ENCODE measurements at regions not wholly inside any gene's neighbourhood (a gene's known extent, or its start where the extent isn't known, plus 50 kb on each side); places are given as distances from the start of the nearest gene placed in this dataset.
"Not testable (repeated sequence)": the region's sequence is repeated elsewhere in the genome, so short reads cannot be mapped to it uniquely, and the experiment has no call there.

DNA sequence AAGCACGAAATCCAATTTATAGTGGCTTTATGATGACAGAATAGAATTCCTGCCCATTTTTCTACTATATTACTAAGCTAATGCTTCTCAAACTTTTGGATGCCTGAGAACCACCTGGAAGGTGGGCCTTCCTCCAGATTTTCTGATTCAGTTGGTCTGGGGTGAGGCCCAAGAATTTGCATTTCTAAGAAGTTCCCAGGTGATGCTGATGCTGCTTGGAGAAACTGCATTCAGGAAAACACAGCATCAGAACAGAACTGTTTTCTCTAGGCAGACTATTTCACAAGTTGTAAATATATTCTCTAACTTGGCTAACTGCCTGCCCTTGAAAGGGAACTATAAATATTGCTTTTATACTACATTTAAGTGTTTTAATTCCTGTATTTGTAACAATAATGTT lies 644.9 kb upstream of the DPPA4 start:
- DNase-seq (ENCODE audit: low read depth in 4 of 4, low spot score in 3 of 4) = peak in 1 of 4 donors; percentile 3

GRCh38 chr3:109984976-109985375 lies 647.6 kb upstream of the DPPA4 start:
- DNase-seq (ENCODE audit: low read depth in 4 of 4, low spot score in 3 of 4) = no peak

- no peak for DNase-seq (ENCODE audit: low read depth in 4 of 4, low spot score in 3 of 4)
Observed at GRCh38 chr3:109985943-109986555, 648.7 kb upstream of the DPPA4 start.

- DNase-seq (ENCODE audit: low read depth in 4 of 4, low spot score in 3 of 4) = no peak
Observed at GRCh38 chr3:109994853-109995252, 657.5 kb upstream of the DPPA4 start.

DNA sequence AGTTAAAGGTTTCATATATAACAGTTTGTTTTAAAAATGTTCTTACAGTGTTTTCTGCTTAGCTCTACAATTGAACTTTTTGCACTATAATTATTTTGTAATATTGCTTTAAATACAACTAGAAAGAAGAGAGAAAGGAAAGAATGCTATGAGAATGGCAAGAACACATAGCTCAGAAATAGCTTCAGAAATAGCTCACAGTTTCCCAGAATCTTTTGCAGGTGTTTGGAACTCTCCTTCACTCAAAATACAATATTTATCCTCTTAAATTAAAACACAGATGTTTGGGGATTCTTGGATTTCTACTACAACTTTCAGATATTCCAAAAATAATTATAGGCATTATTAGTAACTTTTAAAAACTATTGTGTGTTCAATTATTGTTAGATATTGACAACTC lies 658.0 kb upstream of the DPPA4 start:
- no peak for DNase-seq (ENCODE audit: low read depth in 4 of 4, low spot score in 3 of 4)

- not testable (repeated sequence) for DNase-seq (ENCODE audit: low read depth in 4 of 4, low spot score in 3 of 4)
Observed at GRCh38 chr3:110001905-110002304, 664.6 kb upstream of the DPPA4 start.

GRCh38 chr3:110006913-110007312 lies 669.6 kb upstream of the DPPA4 start:
- DNase-seq (ENCODE audit: low read depth in 4 of 4, low spot score in 3 of 4) = no peak

DNA sequence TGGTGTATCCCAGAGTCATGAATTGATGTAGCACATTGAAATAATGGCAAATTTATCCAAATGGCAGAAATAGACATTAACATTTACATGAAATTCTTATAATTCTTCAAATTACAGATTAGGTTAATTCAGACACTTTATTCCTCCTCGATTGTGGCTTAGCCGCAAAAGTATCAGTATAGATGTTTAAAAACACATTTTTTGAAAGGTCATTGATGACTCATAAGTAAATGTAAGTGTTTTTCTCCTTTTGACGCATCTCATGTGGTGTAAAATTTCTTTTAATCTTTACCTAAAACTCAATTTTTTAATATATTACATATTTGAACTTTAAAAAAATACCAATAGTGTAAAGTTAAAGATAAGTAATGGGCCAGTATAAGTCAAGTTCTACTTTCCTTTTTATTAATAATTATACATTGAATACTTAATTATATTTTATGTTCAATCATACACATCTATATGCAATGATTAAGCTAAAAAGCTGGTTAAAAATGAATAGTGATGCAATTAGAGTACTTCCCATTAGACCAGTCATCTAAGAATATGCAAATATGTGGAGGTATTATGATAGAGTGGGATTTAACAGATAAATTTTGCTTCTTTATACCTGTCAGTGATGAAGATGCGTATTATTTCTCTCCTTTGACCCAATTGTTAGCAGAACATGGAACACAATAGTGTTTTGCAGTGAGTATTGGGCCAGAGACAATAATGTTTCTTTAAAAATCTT lies 678.1 kb upstream of the DPPA4 start:
- no peak for DNase-seq (ENCODE audit: low read depth in 4 of 4, low spot score in 3 of 4)

- no peak for DNase-seq (ENCODE audit: low read depth in 4 of 4, low spot score in 3 of 4)
Observed at GRCh38 chr3:110016235-110016815, 679.0 kb upstream of the DPPA4 start.

- DNase-seq (ENCODE audit: low read depth in 4 of 4, low spot score in 3 of 4) = no peak
Observed at GRCh38 chr3:110017304-110017703, 680.0 kb upstream of the DPPA4 start.

GRCh38 chr3:110021659-110022058 lies 684.3 kb upstream of the DPPA4 start:
- no peak for DNase-seq (ENCODE audit: low read depth in 4 of 4, low spot score in 3 of 4)

GRCh38 chr3:110023022-110023421 lies 685.7 kb upstream of the DPPA4 start:
- DNase-seq (ENCODE audit: low read depth in 4 of 4, low spot score in 3 of 4) = not testable (repeated sequence)

GRCh38 chr3:110026421-110026820 lies 689.1 kb upstream of the DPPA4 start:
- no peak for DNase-seq (ENCODE audit: low read depth in 4 of 4, low spot score in 3 of 4)

DNA sequence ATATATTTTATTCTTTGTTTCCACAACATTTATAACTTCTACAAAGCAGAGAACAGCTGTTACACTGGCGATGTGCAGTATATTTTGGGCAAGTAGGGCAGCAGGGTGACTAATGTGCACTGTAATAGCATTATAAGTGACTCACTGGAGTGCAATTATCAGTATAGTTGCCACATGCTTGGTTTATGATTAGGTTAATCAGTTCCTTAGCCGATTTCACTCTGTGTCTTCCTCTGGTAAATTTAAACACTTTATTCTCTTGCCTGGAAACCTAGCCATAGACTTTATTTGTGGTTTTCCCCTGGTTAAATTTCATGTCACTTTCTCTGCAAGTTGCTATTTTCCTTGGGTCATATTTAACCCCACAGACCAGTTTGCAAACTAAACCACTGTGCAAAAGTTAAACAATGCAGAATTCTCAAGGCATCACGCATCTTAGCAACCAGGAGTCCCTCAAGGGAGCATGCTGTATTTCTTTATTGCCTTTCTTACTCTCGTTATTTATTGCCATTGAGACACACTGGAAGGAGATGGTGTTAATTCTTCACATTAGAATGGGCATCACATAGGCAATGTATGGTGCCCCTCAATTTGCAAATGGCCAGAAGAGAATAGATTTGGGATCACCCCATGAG lies 690.2 kb upstream of the DPPA4 start:
- DNase-seq (ENCODE audit: low read depth in 4 of 4, low spot score in 3 of 4) = no peak

- no peak for DNase-seq (ENCODE audit: low read depth in 4 of 4, low spot score in 3 of 4)
Observed at GRCh38 chr3:110031975-110032374, 694.6 kb upstream of the DPPA4 start.

DNA sequence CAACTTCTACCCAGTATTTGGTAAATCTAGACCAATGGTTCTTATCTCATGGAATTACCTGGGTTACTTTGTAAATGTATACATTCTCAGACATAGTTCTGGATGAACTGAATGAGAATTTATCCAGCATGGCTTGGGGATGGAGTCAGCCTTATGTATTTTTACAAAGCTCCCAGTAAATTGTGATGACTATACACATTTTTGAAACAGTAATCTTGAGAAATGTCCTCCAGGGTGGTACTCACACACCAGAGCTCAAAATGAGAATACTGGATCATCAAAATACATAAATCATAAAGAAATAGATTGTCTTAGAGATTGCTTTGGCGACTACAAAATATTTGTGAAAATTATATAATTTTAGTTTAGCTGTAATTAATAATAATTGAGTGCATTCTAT lies 722.1 kb upstream of the DPPA4 start:
- no peak for DNase-seq (ENCODE audit: low read depth in 4 of 4, low spot score in 3 of 4)

- DNase-seq (ENCODE audit: low read depth in 4 of 4, low spot score in 3 of 4) = no peak
Observed at GRCh38 chr3:110062716-110063115, 725.4 kb upstream of the DPPA4 start.

DNA sequence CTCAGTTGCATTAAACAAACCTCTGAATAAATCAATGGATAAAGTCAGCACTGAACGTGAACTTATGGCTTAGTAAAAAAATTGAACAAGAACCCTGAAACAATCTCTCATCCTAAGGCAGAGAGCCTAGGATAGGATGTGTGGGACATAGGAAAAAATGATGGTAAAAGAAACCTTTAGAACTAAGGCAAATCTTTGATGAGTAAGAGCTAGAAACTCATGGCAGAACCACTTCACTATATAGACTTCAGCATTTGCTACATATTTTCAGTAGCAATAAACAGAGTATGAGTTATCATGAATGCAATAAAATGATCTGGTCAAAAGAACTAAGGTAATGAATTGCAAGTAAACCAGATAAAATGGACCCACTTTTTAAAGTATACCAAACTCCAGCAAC lies 725.8 kb upstream of the DPPA4 start:
- no peak for DNase-seq (ENCODE audit: low read depth in 4 of 4, low spot score in 3 of 4)

DNA sequence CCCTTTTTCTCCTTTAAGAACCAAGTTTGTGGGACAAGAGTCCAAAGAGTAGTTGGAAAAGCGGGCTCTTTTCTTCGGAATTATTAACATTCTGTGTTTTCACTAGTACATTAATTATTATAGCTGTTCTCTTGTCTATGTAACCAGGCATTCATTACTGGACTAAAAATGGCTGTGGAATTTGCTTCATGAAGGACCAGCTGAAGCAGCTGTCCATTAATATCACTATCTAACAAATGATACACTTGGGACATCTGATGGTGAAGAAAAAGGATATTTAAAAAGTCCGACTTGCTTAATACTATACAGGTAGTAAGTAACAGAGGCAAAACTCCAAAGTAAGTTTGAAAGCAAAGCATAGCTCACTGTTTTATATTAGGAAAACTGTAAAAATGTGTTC lies 728.9 kb upstream of the DPPA4 start:
- DNase-seq (ENCODE audit: low read depth in 4 of 4, low spot score in 3 of 4) = no peak

GRCh38 chr3:110067527-110067926 lies 730.2 kb upstream of the DPPA4 start:
- DNase-seq (ENCODE audit: low read depth in 4 of 4, low spot score in 3 of 4) = no peak

DNA sequence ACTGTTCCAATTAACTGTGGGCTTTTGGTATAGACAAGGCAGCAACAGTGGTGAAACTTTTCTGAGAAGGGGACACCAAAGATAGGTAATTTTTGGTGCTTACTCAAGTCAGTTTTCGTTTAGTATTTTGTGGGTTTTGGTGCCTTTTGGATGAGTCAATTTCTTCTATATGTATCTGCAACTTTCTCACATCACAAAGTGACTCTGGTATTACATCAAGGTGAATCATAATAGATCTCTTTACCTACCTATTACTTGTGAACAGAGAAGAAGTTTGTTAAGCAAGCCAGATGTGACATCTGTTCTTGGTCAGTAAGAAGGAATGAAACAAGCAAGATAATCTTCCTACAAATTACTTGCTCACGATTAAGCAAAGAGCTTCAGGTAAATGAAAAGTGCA lies 732.4 kb upstream of the DPPA4 start:
- no peak for DNase-seq (ENCODE audit: low read depth in 4 of 4, low spot score in 3 of 4)

Measured in right renal pelvis (tissue), 4 donors.